OCI-LY3 (cell line): ENCODE measurements at regions not wholly inside any gene's neighbourhood (a gene's known extent, or its start where the extent isn't known, plus 50 kb on each side); places are given as distances from the start of the nearest gene placed in this dataset.
"Not testable (repeated sequence)": the region's sequence is repeated elsewhere in the genome, so short reads cannot be mapped to it uniquely, and the experiment has no call there.

Source experiments
- H2AFZ ChIP-seq: fragments of 200-600, 300-600 bp; shearing (Covaris generic); 2 replicates; pipeline ENCODE4 v1.6.0; 2014; ENCODE audit warnings: antibody characterized with exemption, low read depth, low read length
- H3K27ac ChIP-seq: fragments of 200-600, 300-600 bp; sonication (generic); 2 replicates; pipeline ENCODE4 v1.5.1; 2014; ENCODE audit warnings: mild to moderate bottlenecking, low read length, moderate library complexity, mixed read lengths
- H3K27me3 ChIP-seq: fragments of 200-600, 300-600 bp; sonication (generic); 2 replicates; pipeline ENCODE4 v1.6.1; 2014; ENCODE audit warnings: low read depth, low read length, mixed read lengths
- H3K36me3 ChIP-seq: fragments of 200-600, 300-600 bp; sonication (generic); replicated peaks from 2 replicates; pipeline ENCODE3; 2014; ENCODE audit warnings: low read depth, low read length, mixed read lengths
- H3K4me1 ChIP-seq: fragments of 300-600, 200-600 bp; sonication (generic); 2 replicates; pipeline ENCODE4 v1.6.1; 2014; ENCODE audit warnings: low read length, mixed read lengths
- H3K4me2 ChIP-seq: fragments of 200-600, 300-600 bp; sonication (generic); 2 replicates; pipeline ENCODE4 v1.6.1; 2014; ENCODE audit warnings: low read length, mixed read lengths
- H3K4me3 ChIP-seq: fragments of 300-600, 200-600 bp; sonication (generic); 2 replicates; pipeline ENCODE4 v1.5.1; 2014; ENCODE audit warnings: antibody characterized with exemption, mild to moderate bottlenecking, low read length, moderate library complexity
- H3K79me2 ChIP-seq: fragments of 300-600, 200-600 bp; shearing (Covaris generic); 2 replicates; pipeline ENCODE4 v1.6.1; 2014; ENCODE audit warnings: mild to moderate bottlenecking, low read length, mixed read lengths
- H3K9ac ChIP-seq: fragments of 300-600, 200-600 bp; shearing (Covaris generic); 2 replicates; pipeline ENCODE4 v1.6.0; 2014; ENCODE audit warnings: mild to moderate bottlenecking, low read length, moderate library complexity
- H3K9me3 ChIP-seq: fragments of 200-600, 300-600 bp; shearing (Covaris generic); 2 replicates; pipeline ENCODE4 v1.6.1; 2014; ENCODE audit warnings: low read length, mixed read lengths; ENCODE audit not compliant: insufficient read depth
- H4K20me1 ChIP-seq: fragments of 200-600, 300-600 bp; sonication (generic); 2 replicates; pipeline ENCODE4 v1.6.1; 2016; ENCODE audit warnings: low read length, mixed read lengths; ENCODE audit not compliant: insufficient read depth
- EZH2phosphoT487 ChIP-seq: fragments of 200-600 bp; shearing (Covaris generic); IDR thresholded peaks from 2 replicates; pipeline ENCODE4 v1.6.1; 2018; ENCODE audit warnings: antibody characterized with exemption, mixed run types, low read depth
- TF ChIP-seq, protein P1 (sequence below): fragments of 200-600, 300-600 bp; sonication (generic); IDR thresholded peaks from 2 replicates; pipeline ENCODE4 v1.5.1; 2014; ENCODE audit warnings: antibody characterized with exemption, low read length, low read depth

DNA sequence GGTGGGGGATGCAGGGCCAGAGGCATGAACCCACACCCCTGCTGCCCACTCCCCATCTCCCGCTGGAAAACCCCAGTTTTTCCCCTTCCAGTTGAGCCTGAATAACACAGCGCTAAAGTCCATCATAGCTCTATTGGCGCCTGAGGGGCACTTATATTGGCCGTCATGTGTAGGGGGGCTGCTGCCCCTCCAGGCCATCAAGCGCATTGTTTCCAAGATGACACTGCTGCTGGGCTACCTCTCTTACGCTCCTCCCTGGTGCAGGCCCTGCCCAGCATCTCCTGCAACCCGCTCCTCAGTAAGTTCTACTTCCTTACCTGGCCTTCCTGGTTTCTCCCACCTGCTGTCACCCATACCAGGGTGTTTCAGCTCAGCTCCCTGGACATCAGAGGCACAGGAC lies 205.0 kb upstream of the RPL34 start:
- Histone ChIP-seq H2AFZ (no peak overlapping the region), H3K4me2 (no peak overlapping the region), H3K4me3 (no peak overlapping the region), H3K4me1 (0 out of 2 replicates have a peak, but pooled peaks cover 4% of the 10 kb centered on the region), H3K9ac (no peak overlapping the region), H3K27me3 (no peaks in the 10 kb centered on the region), H4K20me1 (no peaks in the 10 kb centered on the region), H3K79me2 (no peaks in the 10 kb centered on the region), H3K27ac (no peak overlapping the region), H3K36me3 (no peaks in the 10 kb centered on the region), H3K9me3 (no peaks in the 10 kb centered on the region)
- TF ChIP-seq EZH2phosphoT487: no peak
- TF ChIP-seq, protein P1, sequence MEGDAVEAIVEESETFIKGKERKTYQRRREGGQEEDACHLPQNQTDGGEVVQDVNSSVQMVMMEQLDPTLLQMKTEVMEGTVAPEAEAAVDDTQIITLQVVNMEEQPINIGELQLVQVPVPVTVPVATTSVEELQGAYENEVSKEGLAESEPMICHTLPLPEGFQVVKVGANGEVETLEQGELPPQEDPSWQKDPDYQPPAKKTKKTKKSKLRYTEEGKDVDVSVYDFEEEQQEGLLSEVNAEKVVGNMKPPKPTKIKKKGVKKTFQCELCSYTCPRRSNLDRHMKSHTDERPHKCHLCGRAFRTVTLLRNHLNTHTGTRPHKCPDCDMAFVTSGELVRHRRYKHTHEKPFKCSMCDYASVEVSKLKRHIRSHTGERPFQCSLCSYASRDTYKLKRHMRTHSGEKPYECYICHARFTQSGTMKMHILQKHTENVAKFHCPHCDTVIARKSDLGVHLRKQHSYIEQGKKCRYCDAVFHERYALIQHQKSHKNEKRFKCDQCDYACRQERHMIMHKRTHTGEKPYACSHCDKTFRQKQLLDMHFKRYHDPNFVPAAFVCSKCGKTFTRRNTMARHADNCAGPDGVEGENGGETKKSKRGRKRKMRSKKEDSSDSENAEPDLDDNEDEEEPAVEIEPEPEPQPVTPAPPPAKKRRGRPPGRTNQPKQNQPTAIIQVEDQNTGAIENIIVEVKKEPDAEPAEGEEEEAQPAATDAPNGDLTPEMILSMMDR: no peak

DNA sequence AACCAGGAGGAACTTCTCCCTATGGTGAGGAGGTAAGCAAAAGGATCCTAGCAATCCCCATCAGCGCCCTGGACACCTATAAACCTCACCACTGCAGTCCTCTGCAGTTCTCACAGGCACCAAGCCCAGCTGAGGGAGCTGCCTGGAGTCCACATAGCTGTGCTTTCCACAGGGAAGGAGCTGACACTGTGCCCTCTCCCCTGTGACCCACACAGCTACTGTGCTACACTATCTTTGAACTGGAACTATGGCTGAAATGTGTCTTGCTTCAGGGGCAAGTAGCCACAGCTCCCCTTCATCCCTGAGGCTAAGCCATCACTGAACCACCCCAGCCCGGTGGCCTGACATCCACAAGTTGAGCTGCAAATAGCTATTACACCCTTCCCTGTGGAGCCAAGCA lies 208.5 kb upstream of the RPL34 start:
- no peaks in the 10 kb centered on the region for H3K4me1 ChIP-seq
- H3K27me3 ChIP-seq: no peaks in the 10 kb centered on the region
- H3K9ac ChIP-seq: no peak overlapping the region
- no peak overlapping the region for H3K4me2 ChIP-seq
- H3K27ac ChIP-seq: no peak overlapping the region
- no peak overlapping the region for H2AFZ ChIP-seq
- H3K79me2 ChIP-seq: no peaks in the 10 kb centered on the region
- no peak for TF ChIP-seq EZH2phosphoT487
- TF ChIP-seq, protein P1: no peak
- no peaks in the 10 kb centered on the region for H4K20me1 ChIP-seq
- H3K4me3 ChIP-seq: no peak overlapping the region
- H3K9me3 ChIP-seq: no peaks in the 10 kb centered on the region
- no peaks in the 10 kb centered on the region for H3K36me3 ChIP-seq

DNA sequence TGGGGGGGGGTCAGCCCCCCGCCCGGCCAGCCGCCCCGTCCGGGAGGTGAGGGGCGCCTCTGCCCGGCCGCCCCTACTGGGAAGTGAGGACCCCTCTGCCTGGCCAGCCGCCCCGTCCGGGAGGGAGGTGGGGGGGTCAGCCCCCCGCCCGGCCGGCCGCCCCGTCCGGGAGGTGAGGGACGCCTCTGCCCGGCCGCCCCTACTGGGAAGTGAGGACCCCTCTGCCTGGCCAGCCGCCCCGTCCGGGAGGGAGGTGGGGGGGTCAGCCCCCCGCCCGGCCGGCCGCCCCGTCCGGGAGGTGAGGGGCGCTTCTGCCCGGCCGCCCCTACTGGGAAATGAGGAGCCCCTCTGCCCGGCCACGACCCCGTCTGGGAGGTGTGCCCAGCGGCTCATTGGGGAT lies 210.7 kb upstream of the RPL34 start:
- not testable (repeated sequence) for H3K79me2 ChIP-seq, H3K9me3 ChIP-seq, H3K4me1 ChIP-seq, H4K20me1 ChIP-seq, H3K4me2 ChIP-seq, H3K27me3 ChIP-seq, H3K9ac ChIP-seq, H3K36me3 ChIP-seq, H3K4me3 ChIP-seq, H3K27ac ChIP-seq, H2AFZ ChIP-seq

DNA sequence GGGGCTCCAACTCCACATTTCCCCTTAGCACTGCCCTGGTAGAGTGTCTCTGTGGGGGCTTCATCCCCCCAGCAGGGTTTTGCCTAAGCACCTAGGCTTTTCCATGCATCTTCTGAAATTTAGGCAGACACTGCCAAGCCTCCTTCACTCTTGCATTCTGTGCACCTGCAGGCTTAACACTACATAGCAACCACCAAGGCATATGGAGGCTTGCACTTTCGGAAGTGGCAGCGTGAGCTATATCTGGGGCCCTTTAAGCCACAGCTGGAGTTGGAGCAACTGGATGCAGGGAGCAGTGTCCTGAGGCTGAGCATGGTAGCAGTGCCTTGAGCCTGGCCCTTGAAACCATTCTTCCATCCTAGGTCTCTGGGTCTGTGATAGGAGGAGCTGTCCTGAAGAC lies 214.8 kb upstream of the RPL34 start:
- TF ChIP-seq, protein P1: no peak
- TF ChIP-seq EZH2phosphoT487: no peak
- no peak overlapping the region for H3K27ac ChIP-seq
- H2AFZ ChIP-seq: no peak overlapping the region
- H3K4me2 ChIP-seq: no peak overlapping the region
- no peaks in the 10 kb centered on the region for H3K79me2 ChIP-seq
- no peaks in the 10 kb centered on the region for H3K27me3 ChIP-seq
- H4K20me1 ChIP-seq: no peaks in the 10 kb centered on the region
- no peak overlapping the region for H3K4me3 ChIP-seq
- H3K9ac ChIP-seq: no peak overlapping the region
- no peaks in the 10 kb centered on the region for H3K4me1 ChIP-seq
- H3K36me3 ChIP-seq: no peaks in the 10 kb centered on the region
- no peaks in the 10 kb centered on the region for H3K9me3 ChIP-seq

DNA sequence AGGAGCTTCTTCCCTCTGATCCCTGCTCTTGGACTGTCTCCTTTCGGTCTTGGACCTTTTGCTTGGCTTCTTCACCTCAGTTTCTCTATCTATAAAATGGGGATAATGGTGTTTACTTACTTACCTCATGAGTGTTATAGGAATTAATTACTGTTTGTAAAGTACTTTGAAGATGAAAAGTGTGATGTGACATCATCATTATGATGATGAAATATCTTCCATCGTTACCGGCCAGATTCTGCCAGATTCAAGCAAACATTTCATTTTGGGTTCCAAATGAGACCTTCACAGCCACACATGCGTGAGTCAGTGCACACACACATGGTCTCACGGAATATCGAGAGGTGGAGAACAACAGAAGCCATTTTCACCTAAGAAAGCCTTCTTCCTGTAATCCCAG lies 220.1 kb upstream of the RPL34 start:
- Histone ChIP-seq H3K4me2 (no peak overlapping the region), H3K79me2 (no peaks in the 10 kb centered on the region)
- TF ChIP-seq, protein P1: no peak
- TF ChIP-seq EZH2phosphoT487: no peak

More for the DNA sequence above, 220.1 kb upstream of the RPL34 start:
- H4K20me1 ChIP-seq: no peaks in the 10 kb centered on the region
- no peaks in the 10 kb centered on the region for H3K27me3 ChIP-seq
- H3K36me3 ChIP-seq: no peaks in the 10 kb centered on the region
- H3K4me1 ChIP-seq: no peaks in the 10 kb centered on the region
- H3K27ac ChIP-seq: no peak overlapping the region
- no peak overlapping the region for H3K9ac ChIP-seq
- H3K9me3 ChIP-seq: no peaks in the 10 kb centered on the region
- H2AFZ ChIP-seq: no peak overlapping the region
- no peak overlapping the region for H3K4me3 ChIP-seq
